ENCODE measurements at regions not wholly inside any gene's neighbourhood (a gene's known extent, or its start where the extent isn't known, plus 50 kb on each side); places are given as distances from the start of the nearest gene placed in this dataset.
A peak's percentile ranks its signal among the peaks of the same experiment; 100 is the strongest.

- ChIA-PET CTCF (interaction anchor here (2.0 kb wide), 1 partner anchor 18 kb away, joined by 5 read pairs; no protein-coding TSS in a partner anchor), POLR2A (no interaction called here)
- FAIRE-seq (no peak), ATAC-seq (peak; percentile 19 to 54; a peak in 4 of 6 replicates), DNase-seq (ENCODE audit: low read depth in 1 of 2, low spot score in 1 of 2) (no peak)
- no peak for TF ChIP-seq KDM1A (IDR thresholded peaks at IDR 0.05; ENCODE audit: low read depth)
- TF ChIP-seq JUNB (IDR thresholded peaks at IDR 0.05): no peak
- TF ChIP-seq ELK1 (IDR thresholded peaks at IDR 0.05; ENCODE audit: low read depth, low read length): no peak
- TF ChIP-seq BCL3 (IDR thresholded peaks at IDR 0.05): no peak
- no peak for TF ChIP-seq CTCF (IDR thresholded peaks at IDR 0.05)
- no peak for TF ChIP-seq RFX5 (IDR thresholded peaks at IDR 0.05)
- Histone ChIP-seq H3K4me3 (no peak overlapping the region), H3K9me3 (no peaks in the 10 kb centered on the region), H3K4me2 (no peak overlapping the region), H3K27ac (no peak overlapping the region), H3K4me1 (no peaks in the 10 kb centered on the region)
- 64% methylated on average over 24 of the region's 26 CpGs for WGBS (ENCODE audit: missing lambda C conversion rate)
Measured at GRCh38 chr10:7475046-7475911, 64.4 kb upstream of the SFMBT2 start.

GRCh38 chr10:7474388-7474787 lies 63.6 kb upstream of the SFMBT2 start:
- CTCF ChIA-PET: interaction anchor here (0.6 to 2.0 kb wide), 3 partner anchors 18 to 426 kb away, joined by 3 to 5 read pairs (median 3); no protein-coding TSS in a partner anchor
- Histone ChIP-seq H3K4me1 (no peaks in the 10 kb centered on the region), H3K9me3 (no peaks in the 10 kb centered on the region), H3K4me3 (no peak overlapping the region), H3K27ac (no peak overlapping the region), H3K4me2 (no peak overlapping the region)
- POLR2A ChIA-PET: no interaction called here
- DNase-seq (ENCODE audit: low read depth in 1 of 2, low spot score in 1 of 2) (no peak), FAIRE-seq (no peak), ATAC-seq (no peak)
- 54% methylated on average over 7 of the region's 7 CpGs for WGBS (ENCODE audit: missing lambda C conversion rate)
- TF ChIP-seq TP53 (CRISPR knock-in tag; IDR thresholded peaks at IDR 0.05) (no peak), CBX8 (IDR thresholded peaks at IDR 0.05) (no peak), ZFP36 (IDR thresholded peaks at IDR 0.05; ENCODE audit: borderline replicate concordance, partially characterized antibody) (no peak), NFE2L2 (conservative IDR thresholded peaks at IDR 0.05; ENCODE audit: low read length) (no peak), RNF2 (IDR thresholded peaks at IDR 0.05; ENCODE audit: borderline replicate concordance, low read depth) (no peak), PHF8 (IDR thresholded peaks at IDR 0.05; ENCODE audit: borderline replicate concordance, low read depth) (no peak), NR3C1 (IDR thresholded peaks at IDR 0.05) (no peak), CEBPB (IDR thresholded peaks at IDR 0.05) (no peak), KDM1A (IDR thresholded peaks at IDR 0.05; ENCODE audit: low read depth) (no peak), TFCP2L1 (CRISPR knock-in tag; IDR thresholded peaks at IDR 0.05) (no peak), SMC3 (IDR thresholded peaks at IDR 0.05) (no peak), NPAS2 (CRISPR knock-in tag; IDR thresholded peaks at IDR 0.05; ENCODE audit: borderline replicate concordance) (no peak), EHF (CRISPR knock-in tag; IDR thresholded peaks at IDR 0.05) (no peak), ZSCAN20 (CRISPR knock-in tag; IDR thresholded peaks at IDR 0.05) (no peak), HOXB5 (CRISPR knock-in tag; IDR thresholded peaks at IDR 0.05) (no peak), JUN (IDR thresholded peaks at IDR 0.05) (no peak), RAD21 (conservative IDR thresholded peaks at IDR 0.05 in 1 of 2, IDR thresholded peaks at IDR 0.05 in 1 of 2) (no peak)
- TF ChIP-seq, protein P1, sequence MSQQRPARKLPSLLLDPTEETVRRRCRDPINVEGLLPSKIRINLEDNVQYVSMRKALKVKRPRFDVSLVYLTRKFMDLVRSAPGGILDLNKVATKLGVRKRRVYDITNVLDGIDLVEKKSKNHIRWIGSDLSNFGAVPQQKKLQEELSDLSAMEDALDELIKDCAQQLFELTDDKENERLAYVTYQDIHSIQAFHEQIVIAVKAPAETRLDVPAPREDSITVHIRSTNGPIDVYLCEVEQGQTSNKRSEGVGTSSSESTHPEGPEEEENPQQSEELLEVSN (IDR thresholded peaks at IDR 0.05; ENCODE audit: borderline replicate concordance, low read depth): no peak
